ENCODE measurements at regions not wholly inside any gene's neighbourhood (a gene's known extent, or its start where the extent isn't known, plus 50 kb on each side); places are given as distances from the start of the nearest gene placed in this dataset.
A peak's percentile ranks its signal among the peaks of the same experiment; 100 is the strongest.

DNA sequence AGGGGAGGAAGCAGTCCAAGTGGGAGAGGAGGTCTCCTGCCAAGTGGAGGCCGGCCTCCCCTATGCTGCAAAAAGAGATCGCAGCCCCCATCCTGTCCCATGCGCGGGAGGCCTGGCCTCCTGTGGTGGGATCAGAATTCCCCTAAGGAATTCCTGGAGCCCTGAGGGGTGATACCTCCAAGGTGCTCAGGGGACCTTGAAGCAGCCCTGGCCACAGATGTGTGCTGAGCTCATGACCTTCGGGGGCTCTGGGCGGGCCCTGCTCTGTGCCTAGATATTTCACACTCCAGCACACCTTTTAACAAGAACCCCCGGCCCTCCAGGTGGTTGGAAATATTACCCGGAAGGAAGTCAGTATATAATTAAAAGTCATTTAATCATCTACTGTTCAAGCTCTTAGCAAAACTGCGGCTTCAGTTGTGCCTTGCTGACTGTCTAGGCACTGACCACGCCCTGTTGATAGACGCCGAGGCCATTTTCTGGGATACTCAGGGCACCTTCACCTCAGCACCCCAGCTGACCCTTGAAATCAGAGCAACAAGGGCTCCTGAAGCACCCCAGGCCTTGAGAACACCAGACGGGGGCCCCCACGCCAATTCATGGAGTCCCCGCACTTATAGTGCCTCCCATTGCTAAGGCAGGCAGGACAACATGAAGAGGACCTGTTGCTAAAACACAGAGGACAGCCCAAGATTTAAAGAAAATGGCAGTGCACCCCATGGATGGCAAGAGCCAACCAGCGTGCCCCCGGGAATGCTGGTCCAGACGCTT is 119.1 kb downstream of the NDUFA10 start:
- DNase-seq = no peak

DNA sequence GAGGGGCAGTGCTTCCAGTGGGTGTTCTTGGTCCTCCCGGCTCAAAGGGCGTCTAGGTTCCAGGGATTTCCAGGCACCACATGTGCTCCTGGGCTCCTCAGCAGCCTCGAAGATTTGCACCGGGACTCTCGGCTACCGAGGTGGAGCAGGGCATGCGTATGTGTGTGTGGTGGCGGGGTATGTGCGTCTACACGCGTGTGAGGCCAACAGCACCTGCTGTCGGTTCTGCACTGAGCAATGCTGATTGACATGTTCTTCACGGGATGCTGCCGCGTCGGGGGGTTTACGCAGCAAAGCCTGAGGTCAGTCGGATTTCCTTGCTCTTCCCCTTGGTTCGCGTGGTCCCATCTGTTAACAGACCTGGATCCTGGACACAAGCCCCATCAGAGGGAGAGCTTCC is 119.8 kb downstream of the NDUFA10 start:
- DNase-seq = no peak

GRCh38 chr2:239904496-239904895 is 120.6 kb downstream of the NDUFA10 start:
- no peak for DNase-seq

DNA sequence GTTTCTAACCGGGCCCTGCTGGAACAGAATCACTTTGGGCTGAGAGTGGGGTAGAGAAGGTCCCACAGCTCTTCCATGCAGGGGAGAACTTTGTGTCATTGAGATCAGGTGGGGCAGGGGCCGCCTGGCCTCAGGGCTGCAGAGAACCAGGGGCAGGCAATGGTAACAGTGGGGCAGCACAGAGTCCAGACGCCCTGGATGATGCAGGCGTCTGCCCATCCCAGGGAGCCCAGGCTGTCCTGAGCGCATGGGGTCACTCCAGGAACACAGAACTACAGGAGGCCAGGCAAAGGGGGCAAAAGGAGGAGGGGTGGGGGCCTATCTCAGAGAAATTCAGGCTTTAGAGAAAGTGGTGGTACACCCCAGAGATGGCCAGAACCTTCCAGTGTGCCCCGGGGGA is 121.3 kb downstream of the NDUFA10 start:
- DNase-seq = no peak

- DNase-seq = no peak
These were observed 121.9 kb downstream of the NDUFA10 start for GRCh38 chr2:239903210-239903609.

- DNase-seq = no peak
These were observed 122.4 kb downstream of the NDUFA10 start for GRCh38 chr2:239902749-239903201.

- no peak for DNase-seq
These were observed 126.7 kb downstream of the NDUFA10 start for GRCh38 chr2:239898292-239898925.

GRCh38 chr2:239897596-239898235 is 127.4 kb downstream of the NDUFA10 start:
- DNase-seq = no peak

DNA sequence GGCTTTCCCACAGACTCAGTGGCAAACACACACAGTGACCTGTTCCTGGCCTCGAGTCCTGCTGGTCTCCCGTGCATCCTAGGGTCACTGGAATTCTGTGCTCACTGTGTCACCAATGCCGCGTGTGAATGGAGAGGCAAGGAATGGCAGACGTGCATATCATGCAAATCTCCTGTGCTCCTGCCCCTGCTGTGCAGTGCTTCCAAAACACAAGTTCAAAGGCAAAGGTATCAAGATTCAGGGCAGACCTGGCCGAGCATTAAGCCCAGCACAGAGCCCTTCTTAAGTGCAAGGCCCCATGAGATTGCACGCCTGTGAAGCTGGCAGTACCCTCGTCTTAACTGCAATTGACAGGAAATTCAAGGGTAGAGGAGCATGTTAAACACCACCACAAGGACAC is 129.1 kb downstream of the NDUFA10 start:
- DNase-seq = no peak

DNA sequence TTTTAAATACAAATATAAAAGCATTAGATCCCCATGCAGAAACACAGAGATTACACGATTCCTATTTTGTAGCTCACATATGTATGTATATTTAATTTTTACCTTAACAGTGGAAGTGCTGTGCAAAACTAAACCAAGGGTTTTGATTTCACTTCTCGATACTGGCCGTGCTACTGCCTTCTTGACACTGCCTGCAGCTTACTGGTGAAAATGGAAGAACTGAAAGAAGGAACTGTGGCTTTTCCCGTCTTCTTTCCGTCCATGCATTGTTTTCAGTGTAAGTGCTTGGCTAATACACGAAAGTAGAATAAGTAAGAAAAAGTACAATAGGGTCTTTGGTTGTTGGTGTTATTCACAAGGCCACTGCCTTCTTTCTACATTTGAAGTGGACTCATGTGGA is 129.5 kb downstream of the NDUFA10 start:
- DNase-seq = no peak

DNA sequence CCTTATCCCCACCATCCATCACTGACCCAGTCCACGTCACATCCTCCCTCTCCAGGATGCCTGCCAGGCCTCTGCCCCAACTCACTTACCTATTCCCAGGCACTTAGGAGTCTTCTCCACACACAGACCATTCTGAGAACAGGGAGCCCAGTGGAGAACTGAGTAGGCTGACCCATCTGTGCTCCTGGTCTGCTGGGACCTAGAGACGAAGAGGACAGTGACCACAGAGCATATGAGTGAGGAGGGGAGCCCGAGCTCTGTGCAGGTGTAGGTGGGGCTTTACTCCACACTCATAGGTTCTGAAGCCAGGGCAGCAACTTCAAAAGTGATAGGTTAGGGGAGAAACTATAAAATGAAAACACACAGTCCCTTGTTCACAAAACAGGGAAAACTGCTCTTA is 130.0 kb downstream of the NDUFA10 start:
- DNase-seq = no peak

GRCh38 chr2:239894276-239894675 is 130.9 kb downstream of the NDUFA10 start:
- DNase-seq = no peak

DNA sequence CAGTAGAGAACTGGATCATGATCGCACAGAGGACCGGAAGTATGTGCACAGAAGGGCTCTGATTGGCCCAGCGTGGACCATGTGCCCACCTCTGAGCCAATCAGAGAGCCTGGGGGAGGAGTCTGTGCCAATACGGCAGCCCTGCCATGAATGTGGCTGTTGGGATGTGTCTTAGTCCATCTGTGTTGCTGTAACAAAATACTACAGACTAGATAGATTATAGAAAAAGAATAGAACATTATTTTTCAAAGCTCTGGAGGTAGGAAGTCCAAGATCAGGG is 132.0 kb downstream of the NDUFA10 start:
- DNase-seq = peak; percentile 14

GRCh38 chr2:239892441-239893235 is 132.5 kb downstream of the NDUFA10 start:
- DNase-seq = no peak

DNA sequence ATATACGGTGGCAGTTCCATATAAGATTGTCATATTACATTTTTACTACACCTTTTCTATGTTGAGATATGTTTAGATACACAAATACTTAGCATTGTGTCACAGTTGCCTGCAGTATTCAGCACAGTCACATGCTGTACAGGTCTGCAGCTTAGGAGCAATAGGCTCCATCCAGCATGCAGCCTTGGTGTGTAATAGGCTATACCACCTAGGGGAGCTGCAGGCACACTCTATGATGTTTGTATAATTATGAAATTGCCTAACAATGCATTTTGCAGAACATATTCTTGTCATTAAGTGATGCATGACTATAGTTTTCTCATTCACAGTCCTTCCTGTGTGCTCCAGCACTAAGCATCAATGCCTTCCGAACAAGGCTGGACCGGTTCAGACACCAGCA is 133.4 kb downstream of the NDUFA10 start:
- no peak for DNase-seq

DNA sequence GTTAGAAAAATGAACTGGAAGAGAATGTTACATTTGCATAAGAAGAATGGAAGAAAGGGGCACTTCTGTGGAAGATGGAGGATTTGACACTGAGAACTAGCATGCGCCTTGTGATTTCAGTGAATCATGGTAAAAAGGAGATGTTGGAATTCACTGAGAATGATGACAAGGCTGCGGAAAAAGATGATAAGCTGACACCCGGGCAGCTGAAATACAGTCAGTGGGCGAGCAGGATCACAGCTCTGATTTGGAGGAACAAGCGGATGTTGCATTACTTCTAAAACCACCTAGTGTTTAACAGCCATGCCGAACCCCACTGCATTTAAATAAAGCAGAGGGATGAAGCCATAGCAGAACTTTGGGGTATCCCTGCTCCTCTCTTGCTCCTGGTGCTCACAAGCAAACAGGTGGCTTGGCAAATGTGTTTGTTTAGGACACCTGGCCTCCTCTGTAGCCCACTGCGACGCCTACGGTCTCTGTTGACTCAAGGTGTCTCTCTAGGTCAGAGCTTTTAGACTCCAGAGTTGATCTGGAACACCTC is 134.9 kb downstream of the NDUFA10 start:
- no peak for DNase-seq

GRCh38 chr2:239889641-239890121 is 135.5 kb downstream of the NDUFA10 start:
- no peak for DNase-seq

GRCh38 chr2:239887604-239888003 is 137.5 kb downstream of the NDUFA10 start:
- DNase-seq = no peak

DNA sequence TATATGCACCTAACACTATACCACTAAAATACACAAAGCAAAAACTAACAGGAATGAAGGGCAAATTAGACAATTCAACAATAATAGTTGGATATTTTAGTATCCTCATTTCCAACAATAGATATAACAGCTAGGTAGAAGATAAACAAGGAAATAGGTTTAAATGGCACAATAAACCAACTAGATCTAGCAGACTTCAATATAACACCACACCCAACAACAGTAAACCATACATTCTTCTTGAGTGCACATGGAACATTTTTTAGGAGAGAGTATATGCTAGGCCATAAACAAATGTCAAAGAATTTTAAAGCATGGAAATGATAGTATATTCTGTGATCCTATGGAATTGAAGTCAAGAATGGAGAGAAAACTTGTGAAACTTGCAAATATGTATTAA is 138.4 kb downstream of the NDUFA10 start:
- no peak for DNase-seq

DNA sequence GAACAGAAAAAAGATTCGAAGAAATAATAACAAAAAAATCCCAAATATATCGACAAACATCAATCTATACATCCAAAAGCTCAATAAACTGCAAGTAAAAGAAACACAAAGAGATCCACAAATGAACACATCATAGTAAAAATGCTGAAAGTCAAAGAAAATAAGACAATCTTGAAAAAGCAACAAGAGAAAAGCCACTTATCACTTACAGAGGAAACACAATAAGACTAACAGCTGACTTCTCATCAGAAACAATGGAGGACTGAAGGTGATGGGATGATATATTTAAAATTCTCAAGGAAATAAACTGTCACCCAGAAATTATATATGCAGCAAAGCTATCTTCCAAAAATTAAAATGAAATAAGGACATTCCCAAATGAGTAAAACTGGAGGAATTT is 140.3 kb downstream of the NDUFA10 start:
- DNase-seq = no peak

DNA sequence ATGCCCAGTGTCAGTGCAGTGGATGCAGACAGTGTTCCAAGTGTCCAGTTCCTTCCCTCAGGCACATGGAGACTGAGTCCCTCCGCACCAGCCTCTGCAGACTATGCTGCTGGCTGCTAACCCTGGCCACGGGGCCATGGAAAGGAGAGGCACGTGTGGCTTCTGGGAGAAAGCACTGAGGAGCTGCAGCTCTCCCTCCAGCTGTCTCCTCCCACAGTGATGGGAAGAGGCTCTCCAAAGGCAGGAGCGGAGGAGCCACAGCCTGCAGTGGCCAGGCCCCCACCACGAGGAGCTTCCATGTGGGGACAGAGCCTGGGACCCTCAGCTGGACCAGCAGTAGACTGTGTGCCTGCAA is 141.1 kb downstream of the NDUFA10 start:
- no peak for DNase-seq

- no peak for DNase-seq
These were observed 141.7 kb downstream of the NDUFA10 start for GRCh38 chr2:239883326-239884050.

- DNase-seq = no peak
These were observed 142.4 kb downstream of the NDUFA10 start for GRCh38 chr2:239882781-239883180.

Measured in activated CD4-positive, alpha-beta T cell treated with anti-CD3 and anti-CD28 coated beads, Interleukin-10, Interleukin-2, amounts not matched to agents 100 ng/mL and 50 ng/mL, durations not matched to agents 16 hours and 8 hours (primary cell).